Epithelial cell of esophagus (primary cell): ENCODE measurements at regions not wholly inside any gene's neighbourhood (a gene's known extent, or its start where the extent isn't known, plus 50 kb on each side); places are given as distances from the start of the nearest gene placed in this dataset.
A peak's percentile ranks its signal among the peaks of the same experiment; 100 is the strongest.
"Not testable (repeated sequence)": the region's sequence is repeated elsewhere in the genome, so short reads cannot be mapped to it uniquely, and the experiment has no call there.

Source experiments
- DNase-seq: peaks from one replicate; pipeline ENCODE4 v3.0.0; 2010; ENCODE audit warnings: low read depth
- H3K4me3 ChIP-seq: 2 replicates; pipeline ENCODE4 v1.5.1; 2011; ENCODE audit warnings: mild to moderate bottlenecking, low read length, control low read depth
- TF ChIP-seq, protein P1 (sequence below): IDR thresholded peaks from 2 replicates; pipeline ENCODE4 v1.5.1; 2011; ENCODE audit warnings: low read depth, mild to moderate bottlenecking, low read length, control low read depth, inconsistent platforms; ENCODE audit not compliant: insufficient read depth; ENCODE audit errors: missing control alignments

DNA sequence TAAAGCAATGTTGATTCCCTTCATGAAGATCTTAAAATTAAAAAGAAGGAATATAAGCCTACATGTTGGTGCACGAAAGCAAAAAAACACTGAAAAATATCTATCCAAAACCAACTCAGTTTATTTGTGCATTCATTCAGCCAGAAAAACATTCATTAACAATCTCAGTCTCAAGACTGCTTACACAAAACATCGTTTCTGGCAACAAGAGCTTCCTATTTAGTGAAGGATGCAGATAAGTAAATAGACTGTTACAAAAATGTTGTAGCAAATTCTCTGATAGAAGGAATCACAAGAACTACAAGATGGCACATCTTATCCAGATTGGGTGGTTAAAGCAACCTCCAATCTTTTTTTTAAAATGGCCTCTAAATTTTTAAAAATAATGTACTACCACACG is 69.7 kb upstream of the DCN start:
- no peak for DNase-seq
- TF ChIP-seq, protein P1, sequence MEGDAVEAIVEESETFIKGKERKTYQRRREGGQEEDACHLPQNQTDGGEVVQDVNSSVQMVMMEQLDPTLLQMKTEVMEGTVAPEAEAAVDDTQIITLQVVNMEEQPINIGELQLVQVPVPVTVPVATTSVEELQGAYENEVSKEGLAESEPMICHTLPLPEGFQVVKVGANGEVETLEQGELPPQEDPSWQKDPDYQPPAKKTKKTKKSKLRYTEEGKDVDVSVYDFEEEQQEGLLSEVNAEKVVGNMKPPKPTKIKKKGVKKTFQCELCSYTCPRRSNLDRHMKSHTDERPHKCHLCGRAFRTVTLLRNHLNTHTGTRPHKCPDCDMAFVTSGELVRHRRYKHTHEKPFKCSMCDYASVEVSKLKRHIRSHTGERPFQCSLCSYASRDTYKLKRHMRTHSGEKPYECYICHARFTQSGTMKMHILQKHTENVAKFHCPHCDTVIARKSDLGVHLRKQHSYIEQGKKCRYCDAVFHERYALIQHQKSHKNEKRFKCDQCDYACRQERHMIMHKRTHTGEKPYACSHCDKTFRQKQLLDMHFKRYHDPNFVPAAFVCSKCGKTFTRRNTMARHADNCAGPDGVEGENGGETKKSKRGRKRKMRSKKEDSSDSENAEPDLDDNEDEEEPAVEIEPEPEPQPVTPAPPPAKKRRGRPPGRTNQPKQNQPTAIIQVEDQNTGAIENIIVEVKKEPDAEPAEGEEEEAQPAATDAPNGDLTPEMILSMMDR, result no peak
- H3K4me3 ChIP-seq, result no peak overlapping the region

DNA sequence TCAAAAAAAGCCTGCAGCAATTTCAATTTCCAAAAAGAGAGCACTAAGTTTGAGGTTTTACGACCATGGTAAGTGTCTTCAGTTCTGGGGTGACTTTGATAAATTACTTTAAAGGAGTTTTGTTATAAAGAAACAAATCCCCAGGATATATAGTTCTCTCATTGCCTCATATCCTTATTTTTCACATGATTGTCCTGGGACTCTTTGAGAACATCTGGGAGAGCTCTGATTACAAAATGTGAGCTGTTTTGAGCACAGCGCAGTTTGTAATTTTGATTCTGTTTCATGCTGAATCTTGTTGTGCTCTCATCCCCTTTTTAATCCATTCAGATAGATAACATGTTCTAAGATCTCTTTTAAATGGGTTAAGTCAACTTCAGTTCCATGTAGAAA is 67.7 kb upstream of the DCN start:
- TF ChIP-seq, protein P1, result no peak
- no peak overlapping the region for H3K4me3 ChIP-seq
- no peak for DNase-seq

DNA sequence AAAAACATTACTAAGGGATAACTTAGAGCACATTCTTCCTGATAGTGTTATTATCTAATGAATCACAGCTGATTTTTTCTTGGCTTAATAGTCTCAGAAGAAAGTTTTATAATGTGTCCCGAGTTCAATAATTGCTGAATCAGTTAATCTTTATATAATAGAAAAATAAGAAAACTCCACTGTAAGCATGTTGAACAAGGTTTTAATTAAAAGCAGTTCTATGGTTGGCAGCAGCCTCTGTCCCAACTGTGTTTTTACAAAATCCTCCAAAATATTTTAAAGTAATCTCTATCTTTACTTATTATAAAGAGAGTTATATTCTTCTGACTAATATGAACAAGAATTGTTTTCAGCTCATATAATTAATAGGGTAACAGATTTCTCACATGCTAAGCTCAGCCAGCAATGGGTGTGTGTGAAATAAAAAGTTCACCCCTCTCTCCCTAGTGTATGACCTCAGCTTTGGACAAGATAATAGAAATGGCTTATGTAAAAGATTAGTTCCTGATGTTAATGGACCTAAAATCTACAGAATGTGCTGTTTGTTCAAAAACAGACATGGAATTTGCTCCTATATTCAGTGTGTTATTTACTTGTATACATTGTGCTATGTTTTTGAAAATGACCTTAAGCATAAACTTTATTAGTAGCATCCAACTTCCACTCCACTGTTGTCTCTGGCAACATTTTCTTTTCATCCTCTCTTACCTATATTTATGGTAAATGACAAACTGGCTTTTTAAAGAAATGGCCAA is 67.1 kb upstream of the DCN start:
- DNase-seq, result no peak
- H3K4me3 ChIP-seq, result no peak overlapping the region
- TF ChIP-seq, protein P1, result no peak

DNA sequence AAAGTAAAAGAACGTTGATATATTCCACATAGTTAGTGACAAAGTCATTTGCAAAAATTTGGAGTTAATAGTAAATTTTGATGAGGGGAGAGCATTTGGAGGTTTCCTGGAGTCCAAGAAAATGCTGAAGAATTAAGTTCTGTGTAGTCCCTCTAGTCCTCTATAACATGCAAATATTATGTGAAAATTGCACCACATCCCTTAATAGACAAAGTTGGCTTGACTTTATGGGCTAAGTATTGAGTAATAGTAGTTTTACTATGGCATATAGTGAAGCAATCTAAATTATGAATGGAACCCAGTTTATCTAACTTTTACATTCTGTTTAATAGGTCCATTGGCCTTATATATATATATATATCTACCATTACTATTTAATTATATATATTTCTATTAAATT is 66.4 kb upstream of the DCN start:
- DNase-seq, result no peak
- TF ChIP-seq, protein P1, result no peak
- H3K4me3 ChIP-seq, result no peak overlapping the region

GRCh38 chr12:91243177-91243576 is 60.6 kb upstream of the DCN start:
- peak; percentile 8 for DNase-seq
- TF ChIP-seq, protein P1, result peak; percentile 23
- H3K4me3 ChIP-seq, result not testable (repeated sequence)

- DNase-seq, result no peak
- TF ChIP-seq, protein P1, result no peak
- H3K4me3 ChIP-seq, result no peak overlapping the region
Measured at GRCh38 chr12:91241756-91242155, 59.1 kb upstream of the DCN start.
